ENCODE measurements at regions not wholly inside any gene's neighbourhood (a gene's known extent, or its start where the extent isn't known, plus 50 kb on each side); places are given as distances from the start of the nearest gene placed in this dataset.

DNA sequence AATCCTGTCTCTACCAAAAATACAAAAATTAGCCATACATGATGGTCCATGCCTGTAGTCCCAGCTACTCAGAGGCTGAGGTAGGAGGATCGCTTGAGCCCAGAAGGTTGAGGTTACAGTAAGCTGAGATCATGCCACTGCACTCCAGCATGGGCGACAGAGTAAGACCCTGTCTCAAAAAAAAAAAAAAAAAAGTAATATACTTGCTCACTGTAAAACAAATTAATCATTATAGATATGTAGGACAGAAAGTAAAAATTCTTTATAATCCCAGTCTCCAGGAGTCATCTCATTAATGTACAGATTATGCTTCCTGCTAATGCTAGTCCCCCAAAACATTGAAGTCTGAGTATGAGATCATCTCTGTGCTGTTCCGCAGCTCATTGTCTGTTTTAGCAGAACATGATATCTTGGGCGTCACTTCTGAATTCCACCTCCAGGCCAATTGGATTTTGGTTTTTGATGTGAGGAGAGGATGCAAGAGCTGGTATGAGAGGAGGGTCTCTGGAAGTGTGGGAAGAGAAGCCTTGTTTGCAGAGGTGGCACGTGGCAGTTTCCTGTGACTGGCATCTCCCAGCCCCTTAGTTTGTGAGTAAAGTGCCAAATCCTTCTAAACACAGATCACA, 75.4 kb upstream of the NPAS1 start:
- TF ChIP-seq, protein P1, sequence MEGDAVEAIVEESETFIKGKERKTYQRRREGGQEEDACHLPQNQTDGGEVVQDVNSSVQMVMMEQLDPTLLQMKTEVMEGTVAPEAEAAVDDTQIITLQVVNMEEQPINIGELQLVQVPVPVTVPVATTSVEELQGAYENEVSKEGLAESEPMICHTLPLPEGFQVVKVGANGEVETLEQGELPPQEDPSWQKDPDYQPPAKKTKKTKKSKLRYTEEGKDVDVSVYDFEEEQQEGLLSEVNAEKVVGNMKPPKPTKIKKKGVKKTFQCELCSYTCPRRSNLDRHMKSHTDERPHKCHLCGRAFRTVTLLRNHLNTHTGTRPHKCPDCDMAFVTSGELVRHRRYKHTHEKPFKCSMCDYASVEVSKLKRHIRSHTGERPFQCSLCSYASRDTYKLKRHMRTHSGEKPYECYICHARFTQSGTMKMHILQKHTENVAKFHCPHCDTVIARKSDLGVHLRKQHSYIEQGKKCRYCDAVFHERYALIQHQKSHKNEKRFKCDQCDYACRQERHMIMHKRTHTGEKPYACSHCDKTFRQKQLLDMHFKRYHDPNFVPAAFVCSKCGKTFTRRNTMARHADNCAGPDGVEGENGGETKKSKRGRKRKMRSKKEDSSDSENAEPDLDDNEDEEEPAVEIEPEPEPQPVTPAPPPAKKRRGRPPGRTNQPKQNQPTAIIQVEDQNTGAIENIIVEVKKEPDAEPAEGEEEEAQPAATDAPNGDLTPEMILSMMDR (conservative IDR thresholded peaks at IDR 0.05; ENCODE audit: low read depth, low read length): no peak
- no peak for TF ChIP-seq EZH2 (IDR thresholded peaks at IDR 0.05; ENCODE audit: borderline replicate concordance, low read depth, low read length, poor library complexity, severe bottlenecking)
